Sciatic nerve (tissue), 2 donors: ENCODE measurements at regions not wholly inside any gene's neighbourhood (a gene's known extent, or its start where the extent isn't known, plus 50 kb on each side); places are given as distances from the start of the nearest gene placed in this dataset.

Experiments used
- ATAC-seq: fragments of 200-7000 bp; cut with Tn5 transposase; one replicate; pipeline ENCODE4 v1.9.1; 2020; ENCODE audit warnings: mild to moderate bottlenecking, moderate library complexity
- DNase-seq: peaks from one replicate; pipeline ENCODE4 v3.0.0-alpha.2; 2020; ENCODE audit warnings: low spot score
- intact Hi-C: fragments of 100-400 bp; cut with DNase I; formaldehyde crosslinking; loops from one replicate; pipeline ENCODE4 v1.14.2; 2022
- donor health status: DM: no; HTN: no; CAD: no.
- donor health status: DM: no; HTN: no; CAD: no.

DNA sequence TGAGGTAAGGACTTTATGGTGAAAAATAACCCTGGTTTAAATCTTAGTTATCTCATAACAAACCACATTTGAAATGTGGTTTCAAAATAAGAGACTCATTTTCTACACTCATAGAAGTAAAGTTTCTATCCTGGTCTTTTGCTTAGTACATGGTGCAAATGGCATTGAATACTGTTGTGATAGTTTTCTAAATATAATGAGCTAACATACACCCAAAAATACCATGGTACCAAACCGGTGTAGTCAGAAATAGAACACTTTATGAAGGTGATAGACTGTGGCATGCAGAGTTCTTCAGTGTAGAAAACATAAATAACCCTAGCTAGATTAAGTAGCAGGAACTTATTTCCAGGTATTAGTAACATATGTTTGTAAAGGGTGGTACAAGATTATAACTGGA is 629.4 kb downstream of the PLOD2 start:
- ATAC-seq (no peak), DNase-seq (no peak)
- intact Hi-C loops, result no loop called here

DNA sequence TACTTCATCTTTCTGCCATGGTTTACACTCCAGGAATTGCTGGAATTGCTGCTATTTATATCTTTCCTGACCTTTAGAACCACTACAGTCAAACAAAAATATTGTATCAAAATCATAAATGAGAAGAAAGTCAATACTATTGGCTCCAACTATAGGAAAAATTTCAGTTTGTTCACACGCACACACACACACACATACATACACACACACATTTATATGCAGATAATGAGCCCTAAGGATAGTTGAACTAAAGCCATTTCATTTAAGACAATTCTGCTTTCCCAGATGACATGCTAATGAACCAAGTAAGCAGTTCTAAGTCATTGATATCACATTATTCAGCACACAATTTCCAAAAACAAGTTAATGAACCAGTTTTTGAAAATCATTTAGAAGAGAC is 627.3 kb downstream of the PLOD2 start:
- intact Hi-C loops, result no loop called here
- DNase-seq (no peak), ATAC-seq (no peak)

DNA sequence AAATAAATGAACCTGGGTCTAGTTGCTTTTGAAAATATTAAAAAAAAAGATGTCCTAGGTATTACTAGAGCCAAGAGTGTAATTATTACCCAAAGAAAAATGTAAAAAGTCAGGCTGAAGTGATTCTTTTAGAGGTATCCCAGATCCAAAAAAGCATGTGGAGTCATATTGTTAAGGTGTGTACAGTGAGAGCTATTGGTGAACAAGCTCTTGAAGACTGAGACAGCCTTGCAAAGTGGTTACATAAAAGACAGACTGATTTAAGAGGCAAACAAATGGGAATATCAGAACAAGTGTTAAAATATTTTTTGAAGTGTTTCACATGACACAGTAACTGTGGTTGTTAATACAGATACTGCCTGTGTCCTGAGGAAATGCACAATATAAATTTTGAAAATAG is 624.5 kb downstream of the PLOD2 start:
- intact Hi-C loops, result no loop called here
- ATAC-seq (no peak), DNase-seq (no peak)

DNA sequence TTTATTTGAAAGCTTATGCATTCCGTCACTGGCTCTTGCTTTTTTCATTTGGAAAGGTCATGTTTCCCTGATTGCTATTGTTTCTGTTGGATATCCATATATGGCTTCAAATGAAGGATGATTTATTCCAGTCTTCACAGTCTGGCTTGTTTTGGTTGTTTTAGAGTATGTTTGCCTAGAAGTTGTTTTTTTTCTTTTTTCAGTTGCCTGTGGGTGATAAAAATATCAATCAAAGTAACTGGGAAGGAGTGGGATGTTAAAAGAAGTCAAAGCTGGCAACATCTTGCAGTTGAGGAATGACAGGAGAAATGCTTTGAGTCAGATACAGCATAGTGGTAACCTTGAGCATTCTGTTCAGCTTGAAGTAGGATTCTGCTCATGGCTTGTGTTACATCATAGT is 610.5 kb downstream of the PLOD2 start:
- intact Hi-C loops, result no loop called here
- no peak for ATAC-seq
- DNase-seq, result no peak

DNA sequence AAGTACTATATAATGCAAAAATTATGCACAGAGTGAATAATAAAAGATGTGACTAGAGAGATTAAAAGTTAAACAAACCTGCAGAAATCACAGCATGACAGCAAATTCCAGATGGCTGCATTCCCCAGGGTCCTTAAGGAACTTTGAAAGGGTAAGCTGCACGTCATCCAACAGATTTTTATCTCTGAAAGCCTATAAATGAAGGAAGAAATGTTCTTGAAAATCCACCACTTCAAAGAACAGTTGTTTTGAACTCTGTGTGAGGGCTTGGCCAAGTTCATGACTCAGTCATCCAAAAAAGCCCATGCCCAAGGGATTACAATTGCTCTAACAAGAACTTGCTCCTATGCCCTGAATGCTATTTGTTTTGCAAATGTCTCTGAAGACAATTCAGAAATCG is 603.6 kb downstream of the PLOD2 start:
- DNase-seq (no peak), ATAC-seq (peak; percentile 97)
- intact Hi-C loops, result no loop called here

GRCh38 chr3:145578471-145578870 is 582.5 kb downstream of the PLOD2 start:
- DNase-seq, result no peak

GRCh38 chr3:145581694-145582093 is 579.3 kb downstream of the PLOD2 start:
- DNase-seq (no peak), ATAC-seq (no peak)
- intact Hi-C loops, result no loop called here

More at GRCh38 chr3:145578471-145578870, 582.5 kb downstream of the PLOD2 start:
- intact Hi-C loops, result no loop called here
- ATAC-seq, result no peak

- no peak for ATAC-seq
- DNase-seq, result no peak
- intact Hi-C loops, result no loop called here
These were observed 556.1 kb downstream of the PLOD2 start for GRCh38 chr3:145604851-145605250.

DNA sequence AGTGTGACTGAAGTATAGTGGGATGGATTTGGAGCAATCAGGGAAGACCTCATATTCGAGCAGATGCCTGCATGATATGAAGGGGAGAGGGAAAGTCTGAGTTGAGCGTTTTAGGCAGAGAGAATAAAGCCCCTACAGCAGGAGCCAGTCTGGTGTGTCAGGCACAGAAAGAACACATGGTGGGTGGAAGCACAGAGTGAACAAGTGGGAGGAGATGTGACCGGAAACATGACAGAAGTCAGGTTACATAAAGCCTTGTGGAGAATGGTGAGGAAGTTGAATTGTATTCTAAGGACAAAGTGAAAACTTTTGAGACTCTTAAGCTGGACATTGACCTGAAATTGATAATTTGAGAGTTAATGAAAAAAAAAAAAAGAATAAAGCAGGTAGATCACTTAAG is 541.0 kb downstream of the PLOD2 start:
- DNase-seq (no peak), ATAC-seq (no peak)
- intact Hi-C loops, result no loop called here

DNA sequence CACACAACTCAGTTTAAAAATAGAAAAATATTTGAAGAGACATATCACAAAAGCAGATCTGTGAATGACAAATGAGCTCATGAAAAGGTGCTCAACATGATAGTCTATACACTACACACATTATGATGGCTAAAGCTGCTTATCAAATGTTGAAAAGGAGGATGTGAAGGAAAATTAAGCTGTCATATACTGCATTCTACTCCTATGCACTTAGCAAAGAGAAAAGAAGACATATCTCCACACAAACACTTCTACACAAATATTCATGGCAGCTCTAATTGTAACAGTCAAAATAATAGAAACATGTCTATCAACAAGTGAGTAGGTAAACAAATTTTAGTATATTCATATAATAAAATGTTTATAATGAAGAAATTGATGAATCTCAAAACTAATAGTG is 540.5 kb downstream of the PLOD2 start:
- DNase-seq (no peak), ATAC-seq (no peak)
- intact Hi-C loops, result no loop called here

DNA sequence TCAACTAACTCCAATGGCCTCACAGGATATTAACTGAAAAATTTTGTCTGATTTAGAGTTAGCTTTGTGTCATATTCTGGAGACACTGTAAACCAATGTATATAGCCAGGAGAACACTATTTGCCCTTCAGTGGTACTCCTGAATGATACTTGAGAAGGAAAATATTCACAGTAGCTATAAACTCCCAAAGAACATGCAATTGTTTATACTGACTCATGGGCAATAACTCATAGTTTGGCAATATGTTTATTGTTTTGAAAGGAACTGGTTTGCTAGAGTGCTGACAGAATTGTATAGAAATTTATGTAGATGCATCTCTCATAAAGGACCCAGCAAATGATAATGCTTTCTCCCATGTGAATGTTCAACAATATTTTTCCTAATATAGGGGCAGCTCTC is 537.6 kb downstream of the PLOD2 start:
- intact Hi-C loops, result no loop called here
- no peak for DNase-seq
- ATAC-seq, result no peak

DNA sequence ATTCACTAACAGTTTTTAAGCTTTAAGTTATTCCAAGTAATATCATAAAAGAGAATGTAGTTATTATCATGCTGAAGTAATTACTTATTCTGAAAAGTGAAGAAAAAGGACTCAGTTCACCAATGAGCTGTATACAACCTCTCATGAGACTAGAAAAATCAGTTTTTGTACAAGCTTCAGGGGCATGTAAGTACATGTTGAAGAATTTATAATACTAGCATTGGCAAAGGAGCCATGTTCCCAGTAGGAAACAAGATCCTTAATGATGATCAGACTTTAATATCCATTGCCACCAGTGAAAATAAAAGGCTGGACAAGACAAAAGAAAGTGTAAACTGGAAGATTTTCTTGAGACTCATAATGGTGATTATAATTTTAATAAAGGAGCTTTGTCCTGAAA is 532.8 kb downstream of the PLOD2 start:
- intact Hi-C loops, result no loop called here
- no peak for ATAC-seq
- no peak for DNase-seq

DNA sequence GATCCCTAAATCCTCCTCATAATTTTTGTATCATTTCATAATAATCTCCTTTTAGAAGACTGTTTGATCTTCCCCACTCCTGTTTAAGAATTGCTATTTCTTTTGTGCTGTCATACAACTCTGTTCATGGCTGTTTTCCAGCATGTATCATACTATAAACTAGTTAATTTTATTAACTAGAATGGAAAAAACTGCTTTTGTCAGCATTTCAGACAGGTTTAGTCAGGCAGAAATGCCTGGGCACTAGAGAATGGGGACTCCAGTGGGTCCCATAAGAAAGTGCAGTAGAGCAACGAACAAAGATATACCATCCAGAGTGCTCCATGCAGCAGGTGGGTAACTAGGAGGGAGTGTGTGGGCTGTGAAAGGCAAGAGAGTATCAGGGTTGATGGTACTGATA is 523.9 kb downstream of the PLOD2 start:
- no peak for DNase-seq
- ATAC-seq, result no peak
- intact Hi-C loops, result no loop called here

- intact Hi-C loops, result no loop called here
- DNase-seq, result no peak
- ATAC-seq, result no peak
These were observed 521.9 kb downstream of the PLOD2 start for GRCh38 chr3:145639003-145639606.

DNA sequence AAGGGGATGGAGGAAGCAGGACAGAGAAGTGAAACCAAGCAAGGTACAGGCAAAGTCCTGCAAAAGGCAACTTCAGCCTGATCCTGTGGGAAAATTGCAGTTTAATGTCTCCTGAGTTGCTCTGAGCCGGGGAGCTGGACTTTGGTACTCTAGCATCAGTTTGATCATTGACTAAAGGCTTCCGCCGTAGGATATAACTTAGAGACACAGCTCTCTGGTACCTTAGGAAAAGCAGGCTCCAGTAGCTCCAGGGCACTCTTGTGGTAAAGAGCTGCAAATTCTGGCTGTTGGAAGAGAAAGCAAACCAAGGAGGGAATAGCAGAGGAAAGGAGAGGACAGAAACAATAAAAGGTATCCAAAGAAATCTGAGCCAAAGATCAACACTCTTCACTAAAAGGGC is 521.1 kb downstream of the PLOD2 start:
- intact Hi-C loops, result no loop called here
- ATAC-seq, result no peak
- no peak for DNase-seq

DNA sequence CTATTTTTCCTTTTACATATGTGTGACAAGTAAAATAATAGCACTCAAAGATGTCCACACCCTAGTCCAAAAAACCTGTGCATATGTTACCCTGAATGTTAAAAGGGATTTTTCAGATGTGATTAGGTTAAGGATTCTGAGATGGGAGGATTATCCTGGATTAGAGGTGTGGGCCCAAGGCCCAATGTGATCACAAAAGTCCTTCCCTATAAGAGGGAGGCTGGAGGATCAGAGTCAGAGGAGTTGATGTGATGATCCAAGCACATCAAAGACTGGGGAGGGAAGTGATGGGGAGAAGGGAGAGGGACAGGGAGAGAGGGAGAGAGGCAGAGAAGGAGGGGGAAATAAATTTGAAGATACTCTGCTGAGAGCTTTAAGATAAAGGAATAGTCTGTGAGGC is 512.6 kb downstream of the PLOD2 start:
- DNase-seq (no peak), ATAC-seq (no peak)
- intact Hi-C loops, result no loop called here

DNA sequence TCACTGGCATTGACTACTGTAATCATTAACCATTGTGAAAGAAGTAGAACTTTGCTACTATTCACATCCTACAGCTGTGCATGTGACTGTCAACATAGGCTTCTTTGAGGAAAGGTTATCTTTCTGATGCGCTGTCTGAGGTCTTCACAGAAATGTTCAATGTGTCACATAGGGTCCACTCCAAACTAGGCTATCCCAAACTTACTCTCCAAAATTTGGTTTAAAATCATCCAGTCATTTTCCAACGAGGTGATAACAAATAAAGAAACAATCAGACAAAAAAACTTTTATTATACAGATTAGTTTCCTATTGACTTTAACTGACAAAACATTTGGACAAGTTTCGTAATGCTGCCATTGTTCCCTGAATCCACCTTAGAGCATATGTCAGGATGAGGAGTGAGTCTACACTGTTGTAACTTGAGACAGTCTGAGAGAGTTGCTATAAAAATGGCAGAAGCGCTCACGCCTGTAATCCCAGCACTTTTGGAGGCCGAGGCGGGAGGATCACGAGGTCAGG is 511.6 kb downstream of the PLOD2 start:
- intact Hi-C loops, result no loop called here
- ATAC-seq, result no peak
- DNase-seq, result no peak

DNA sequence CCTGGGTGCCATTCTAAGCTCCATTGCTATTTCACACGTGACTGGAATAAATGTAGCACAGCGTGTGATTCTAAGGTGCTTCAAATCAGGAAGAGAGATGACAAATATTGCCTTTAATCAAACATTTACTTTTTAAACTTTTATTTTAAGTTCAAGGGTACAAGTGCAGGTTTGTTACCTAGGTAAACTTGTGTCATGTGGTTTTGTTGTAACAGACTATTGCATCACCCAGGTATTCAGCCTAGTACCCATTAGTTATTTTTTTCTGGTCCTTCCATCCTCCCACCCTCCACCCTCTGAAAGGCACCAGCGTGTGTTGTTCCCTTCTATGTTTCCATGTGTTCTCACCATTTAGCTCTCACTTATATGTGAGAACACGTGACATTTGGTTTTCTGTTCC is 510.8 kb downstream of the PLOD2 start:
- ATAC-seq, result no peak
- intact Hi-C loops, result no loop called here
- no peak for DNase-seq

DNA sequence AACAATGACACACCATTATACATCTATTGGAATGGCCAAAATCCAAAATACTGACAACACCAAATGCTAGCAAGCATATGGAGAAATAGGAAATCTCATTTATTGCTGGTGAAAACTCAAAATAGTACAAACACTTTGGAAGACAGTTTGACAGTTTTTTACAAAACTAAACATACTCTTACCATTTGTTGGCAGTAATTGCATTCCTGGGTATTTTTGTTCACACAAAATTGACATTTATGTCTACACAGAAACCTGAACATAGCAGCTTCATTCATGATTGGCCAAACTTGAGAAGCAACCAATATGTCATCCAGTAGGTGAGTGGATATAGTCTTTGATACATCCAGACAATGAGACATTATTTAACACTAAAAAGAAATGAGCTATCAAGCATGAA is 489.9 kb downstream of the PLOD2 start:
- intact Hi-C loops, result no loop called here
- DNase-seq, result no peak
- no peak for ATAC-seq

DNA sequence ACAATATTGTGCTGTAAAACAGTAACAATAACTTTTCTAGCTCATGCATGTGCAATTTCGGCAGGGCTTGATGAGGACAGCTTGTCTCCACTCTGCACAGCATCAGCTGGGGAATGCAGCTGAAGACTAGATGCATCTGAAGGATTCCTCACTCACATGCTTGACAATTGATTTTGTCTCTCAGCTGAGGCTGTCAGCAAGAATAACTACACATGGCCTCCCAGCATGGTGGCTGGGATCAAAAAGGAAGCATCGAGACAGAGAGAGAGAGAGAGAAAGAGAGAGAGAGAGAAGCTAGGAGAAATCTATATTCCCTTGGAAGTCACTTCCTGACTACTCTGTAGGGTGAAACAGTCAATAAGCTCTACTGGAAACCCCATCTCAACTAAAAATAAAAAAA is 487.1 kb downstream of the PLOD2 start:
- ATAC-seq (no peak), DNase-seq (no peak)
- intact Hi-C loops, result no loop called here

DNA sequence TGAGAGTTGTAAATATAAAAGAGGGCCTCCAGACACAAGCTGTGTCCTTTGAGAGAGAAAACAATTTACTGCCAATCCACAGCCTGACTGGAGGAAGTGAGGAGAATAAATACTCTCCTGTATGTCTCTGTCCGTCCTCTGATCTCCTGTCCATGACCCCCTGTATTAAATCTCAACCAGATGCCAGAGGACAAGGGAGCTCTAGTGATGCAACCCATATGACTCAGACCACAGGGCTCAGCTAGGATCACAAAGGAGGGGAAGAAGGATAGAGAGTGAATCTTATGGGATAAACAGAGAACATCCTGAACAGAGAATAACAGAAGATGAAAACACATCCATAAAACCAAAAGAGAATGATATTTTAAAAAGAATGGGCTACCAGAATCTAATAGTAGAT is 482.6 kb downstream of the PLOD2 start:
- intact Hi-C loops, result no loop called here
- ATAC-seq (peak; percentile 96), DNase-seq (no peak)

- intact Hi-C loops, result no loop called here
- DNase-seq, result no peak
- no peak for ATAC-seq
These were observed 479.8 kb downstream of the PLOD2 start for GRCh38 chr3:145681181-145681580.
